Brain microvascular endothelial cell (primary cell): ENCODE measurements at regions not wholly inside any gene's neighbourhood (a gene's known extent, or its start where the extent isn't known, plus 50 kb on each side); places are given as distances from the start of the nearest gene placed in this dataset.
"Not testable (repeated sequence)": the region's sequence is repeated elsewhere in the genome, so short reads cannot be mapped to it uniquely, and the experiment has no call there.

Source experiments
- DNase-seq: peaks from one replicate; pipeline ENCODE4 v3.0.0-alpha.2; 2020
- H3K27ac ChIP-seq: fragments of 250-450 bp; sonication (Bioruptor Pico); 2 replicates; pipeline ENCODE4 v1.5.1; 2020; ENCODE audit warnings: mild to moderate bottlenecking, moderate library complexity
- H3K27me3 ChIP-seq: fragments of 250-450 bp; sonication (Bioruptor Pico); replicated peaks from 2 replicates; pipeline ENCODE4 v1.5.1; 2020; ENCODE audit warnings: mild to moderate bottlenecking
- H3K36me3 ChIP-seq: fragments of 250-450 bp; sonication (Bioruptor Pico); replicated peaks from 2 replicates; pipeline ENCODE4 v1.5.1; 2020; ENCODE audit warnings: mild to moderate bottlenecking
- H3K4me3 ChIP-seq: 2 replicates; pipeline ENCODE4 v1.5.1; 2011; ENCODE audit warnings: low read depth, mild to moderate bottlenecking, control low read depth, low read length, moderate library complexity
- CTCF ChIP-seq: IDR thresholded peaks from 2 replicates; pipeline ENCODE4 v1.5.1; 2011; ENCODE audit warnings: low read depth, mild to moderate bottlenecking, moderate library complexity, low read length, control low read depth, inconsistent platforms; ENCODE audit errors: missing control alignments
- in situ Hi-C: cut with HindIII; loops from 2 replicates; pipeline ENCODE4 v1.10.0; 2017; ENCODE audit warnings: low sequenced_read_pairs, low pct_ligation_motif_present

- H3K27me3 ChIP-seq: no peaks in the 10 kb centered on the region
- in situ Hi-C loops: no loop called here
- no peak for DNase-seq
- H3K27ac ChIP-seq: no peak overlapping the region
- no peaks in the 10 kb centered on the region for H3K36me3 ChIP-seq
- H3K4me3 ChIP-seq: no peak overlapping the region
- no peak for TF ChIP-seq CTCF
Observed at GRCh38 chr1:182299728-182300616, 91.6 kb downstream of the GLUL start.

GRCh38 chr1:182299054-182299727 lies 92.4 kb downstream of the GLUL start:
- H3K27ac ChIP-seq, DNase-seq, H3K36me3 ChIP-seq, H3K27me3 ChIP-seq, in situ Hi-C loops, H3K4me3 ChIP-seq: not testable (repeated sequence)

- DNase-seq: no peak
- Histone ChIP-seq H3K4me3 (no peak overlapping the region), H3K36me3 (no peaks in the 10 kb centered on the region), H3K27me3 (no peaks in the 10 kb centered on the region), H3K27ac (no peak overlapping the region)
- in situ Hi-C loops: no loop called here
- no peak for TF ChIP-seq CTCF
Observed at GRCh38 chr1:182297335-182297734, 94.3 kb downstream of the GLUL start.

- no peak for TF ChIP-seq CTCF
- in situ Hi-C loops: no loop called here
- DNase-seq: no peak
- Histone ChIP-seq H3K4me3 (no peak overlapping the region), H3K27me3 (no peaks in the 10 kb centered on the region), H3K27ac (no peak overlapping the region), H3K36me3 (no peaks in the 10 kb centered on the region)
Observed at GRCh38 chr1:182295697-182296096, 95.9 kb downstream of the GLUL start.

- Histone ChIP-seq H3K27ac (no peak overlapping the region), H3K4me3 (no peak overlapping the region), H3K27me3 (no peaks in the 10 kb centered on the region), H3K36me3 (no peaks in the 10 kb centered on the region)
- no peak for TF ChIP-seq CTCF
- in situ Hi-C loops: no loop called here
- DNase-seq: no peak
Observed at GRCh38 chr1:182293119-182293589, 98.4 kb downstream of the GLUL start.

GRCh38 chr1:182292193-182292741 lies 99.3 kb downstream of the GLUL start:
- no peak overlapping the region for H3K27ac ChIP-seq
- no peak for DNase-seq
- no peak for TF ChIP-seq CTCF
- no peaks in the 10 kb centered on the region for H3K27me3 ChIP-seq
- H3K4me3 ChIP-seq: no peak overlapping the region
- no peaks in the 10 kb centered on the region for H3K36me3 ChIP-seq
- in situ Hi-C loops: no loop called here
